ENCODE measurements at regions not wholly inside any gene's neighbourhood (a gene's known extent, or its start where the extent isn't known, plus 50 kb on each side); places are given as distances from the start of the nearest gene placed in this dataset.
A peak's percentile ranks its signal among the peaks of the same experiment; 100 is the strongest.

DNA sequence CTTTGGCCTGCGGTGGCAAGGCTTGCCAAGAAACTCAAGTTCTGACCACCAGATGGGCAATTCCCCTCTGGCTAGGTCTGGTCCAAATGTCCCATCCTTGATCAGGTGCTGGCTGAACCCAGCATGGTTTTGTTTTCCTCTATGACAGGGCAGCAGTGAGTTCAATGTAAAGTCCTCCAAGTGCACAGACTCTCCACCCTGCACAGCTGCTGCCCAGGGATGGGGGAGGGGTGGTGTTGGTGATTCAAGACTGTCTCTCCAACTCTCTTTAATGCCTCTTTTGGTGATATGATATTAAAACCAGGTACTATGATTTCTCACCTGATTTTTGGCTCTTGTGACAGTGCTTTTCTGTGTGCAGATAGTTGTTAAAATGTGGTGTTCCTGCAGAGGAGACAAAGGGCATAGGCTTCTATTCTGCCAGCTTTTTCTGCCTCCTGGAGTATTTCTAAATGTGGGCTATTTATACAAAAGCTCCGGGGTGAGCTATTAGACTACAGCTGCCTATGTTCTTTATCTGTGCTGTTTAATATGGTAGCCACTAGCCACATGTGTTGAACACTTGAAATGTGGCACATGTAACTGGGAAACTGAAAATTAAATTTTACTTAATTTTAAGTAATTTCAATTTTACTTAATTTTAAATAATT, 64.0 kb upstream of the STK39 start:
- FAIRE-seq (no peak), DNase-seq (ENCODE audit: low read depth in 1 of 2, low spot score in 2 of 2) (no peak)
- WGBS, 2 experiments (ENCODE audit: extremely low coverage in 1 of 2, insufficient coverage in 1 of 2, insufficient read length in 1 of 2, insufficient replicate concordance in 2 of 2, low coverage in 1 of 2, low lambda C conversion rate in 2 of 2, missing lambda C conversion rate in 1 of 2), result 91% methylated on average over 2 of the region's 2 CpGs; no CpG with 5 or more reads in 1 of the 2 experiments
- H3K14ac ChIP-seq (ENCODE audit: insufficient read length), result no peak overlapping the region
- H3K23me2 ChIP-seq (ENCODE audit: low read depth, low read length), result no peaks in the 10 kb centered on the region
- H4K5ac ChIP-seq (ENCODE audit: insufficient read length, low read depth, low read length), result no peak overlapping the region
- H3K36me3 ChIP-seq (ENCODE audit: control insufficient read depth in 2 of 4, insufficient read depth in 4 of 4, low read length in 3 of 4), result no peaks in the 10 kb centered on the region
- no peak overlapping the region for H3K27ac ChIP-seq (ENCODE audit: low read depth, low read length)
- no peak overlapping the region for H4K91ac ChIP-seq (replicated peaks; ENCODE audit: insufficient read length, low read length)
- no peaks in the 10 kb centered on the region for H3K79me1 ChIP-seq (ENCODE audit: low read depth, low read length)
- H3K18ac ChIP-seq (ENCODE audit: extremely low read depth, low read length), result no peak overlapping the region
- no peak overlapping the region for H2BK20ac ChIP-seq (ENCODE audit: low read length)
- peak overlapping the region; percentile 48; the same call in 1 of the 2 replicates for H2AFZ ChIP-seq (ENCODE audit: low read length)
- H2BK120ac ChIP-seq (replicated peaks; ENCODE audit: low read depth, low read length), result no peak overlapping the region
- no peaks in the 10 kb centered on the region for H3K4me1 ChIP-seq (replicated peaks in 1 of 4; ENCODE audit: control insufficient read depth in 3 of 4, insufficient read depth in 4 of 4, low read length in 3 of 4)
- H3K9me3 ChIP-seq (ENCODE audit: insufficient read depth in 2 of 2, low read depth in 1 of 2, low read length in 1 of 2), result peaks cover 4 to 10% of the 10 kb centered on the region in 2 experiments; a peak in 3 of 4 replicates
- no peak overlapping the region for H4K8ac ChIP-seq (ENCODE audit: extremely low read depth, insufficient read depth, low read length)
- H2AK5ac ChIP-seq (ENCODE audit: low read depth, low read length), result no peak overlapping the region
- no peak overlapping the region for H3K4me2 ChIP-seq (ENCODE audit: insufficient read depth in 1 of 2, low read depth in 2 of 2, low read length in 2 of 2)
- H2BK5ac ChIP-seq (ENCODE audit: low read depth, low read length), result no peak overlapping the region
- TF ChIP-seq SAP30 (IDR thresholded peaks at IDR 0.05; ENCODE audit: insufficient read depth, insufficient replicate concordance, low read length), result no peak
- no peak for TF ChIP-seq CBX5 (IDR thresholded peaks at IDR 0.05; ENCODE audit: low read depth, low read length)
- TF ChIP-seq SIX5 (IDR thresholded peaks at IDR 0.05; ENCODE audit: low read depth, low read length), result no peak
- no peak for TF ChIP-seq HDAC6 (IDR thresholded peaks at IDR 0.05; ENCODE audit: low read depth, low read length)
- TF ChIP-seq CHD1 (IDR thresholded peaks at IDR 0.05; ENCODE audit: low read depth, low read length), result no peak
- no peak for TF ChIP-seq EGR1 (IDR thresholded peaks at IDR 0.05; ENCODE audit: borderline replicate concordance, low read depth, low read length)
- TF ChIP-seq BRCA1 (IDR thresholded peaks at IDR 0.05; ENCODE audit: low read depth, low read length), result no peak
- no peak for TF ChIP-seq POLR2AphosphoS5 (IDR thresholded peaks at IDR 0.05; ENCODE audit: low read depth, low read length)
- TF ChIP-seq BACH1 (IDR thresholded peaks at IDR 0.05; ENCODE audit: low read length), result no peak
- H2BK15ac ChIP-seq (ENCODE audit: low read length), result no peak overlapping the region
- H4K20me1 ChIP-seq (replicated peaks in 1 of 2; ENCODE audit: control insufficient read depth in 1 of 2, insufficient read depth in 2 of 2, low read length in 2 of 2), result no peaks in the 10 kb centered on the region
- H2BK12ac ChIP-seq (ENCODE audit: low read depth, low read length), result no peak overlapping the region
- H3K23ac ChIP-seq (ENCODE audit: insufficient read length), result no peak overlapping the region
- H3K9ac ChIP-seq (replicated peaks in 1 of 4; ENCODE audit: extremely low read depth in 1 of 4, low read depth in 3 of 4, low read length in 3 of 4), result no peak overlapping the region
- H3K4me3 ChIP-seq (ENCODE audit: extremely low read depth in 1 of 4, insufficient read depth in 2 of 4, low read depth in 3 of 4, low read length in 4 of 4), result no peak overlapping the region
- no peaks in the 10 kb centered on the region for H3K79me2 ChIP-seq (ENCODE audit: control insufficient read depth in 1 of 2, insufficient read depth in 2 of 2, low read length in 2 of 2)
- CTCF ChIA-PET (ENCODE audit: partially characterized antibody), result interaction anchor here (0.6 to 0.7 kb wide), 3 partner anchors 16 to 150 kb away, joined by 3 read pairs; no protein-coding TSS in a partner anchor
- no peak overlapping the region for H3K56ac ChIP-seq (replicated peaks; ENCODE audit: insufficient read length, low read depth, low read length)
- H3K4ac ChIP-seq (replicated peaks; ENCODE audit: insufficient read length, low read depth, low read length), result no peak overlapping the region
- no peaks in the 10 kb centered on the region for H3K27me3 ChIP-seq (replicated peaks in 1 of 4; ENCODE audit: control insufficient read depth in 3 of 4, extremely low read depth in 1 of 4, insufficient read depth in 3 of 4, low read length in 3 of 4)
- POLR2A ChIA-PET (ENCODE audit: partially characterized antibody), result no interaction called here
